H9 (cell line): ENCODE measurements at regions not wholly inside any gene's neighbourhood (a gene's known extent, or its start where the extent isn't known, plus 50 kb on each side); places are given as distances from the start of the nearest gene placed in this dataset.

ENCODE experiments used
- DNase-seq: peaks from one replicate; pipeline ENCODE4 v3.0.0-alpha.2; 2017
- H2AFZ ChIP-seq: one replicate; pipeline ENCODE4 v1.6.1; 2013; ENCODE audit warnings: mild to moderate bottlenecking, low read length, control low read depth, moderate library complexity
- H2AK5ac ChIP-seq: 2 replicates; pipeline ENCODE4 v1.6.1; 2013; ENCODE audit warnings: low read length, control low read depth, mixed read lengths; ENCODE audit not compliant: insufficient read length
- H2BK120ac ChIP-seq: one replicate; pipeline ENCODE4 v1.6.1; 2013; ENCODE audit warnings: low read depth, mild to moderate bottlenecking, low read length, control low read depth, inconsistent platforms; ENCODE audit not compliant: poor library complexity, severe bottlenecking
- H2BK12ac ChIP-seq: 2 replicates; pipeline ENCODE4 v1.6.1; 2013; ENCODE audit warnings: low read length, control low read depth, mixed read lengths, low read depth; ENCODE audit not compliant: insufficient read length
- H2BK15ac ChIP-seq: 2 replicates; pipeline ENCODE4 v1.6.1; 2013; ENCODE audit warnings: low read depth, low read length, control low read depth
- H2BK20ac ChIP-seq: one replicate; pipeline ENCODE4 v1.6.1; 2013; ENCODE audit warnings: low read depth, mild to moderate bottlenecking, low read length, control low read depth, inconsistent platforms; ENCODE audit not compliant: poor library complexity, severe bottlenecking
- H2BK5ac ChIP-seq: 2 replicates; pipeline ENCODE4 v1.6.1; 2013; ENCODE audit warnings: low read length, control low read depth, mixed read lengths; ENCODE audit not compliant: insufficient read length
- H3K14ac ChIP-seq: 2 replicates; pipeline ENCODE4 v1.6.1; 2013; ENCODE audit warnings: low read length, control low read depth; ENCODE audit not compliant: insufficient read depth
- H3K18ac ChIP-seq: 2 replicates; pipeline ENCODE4 v1.6.1; 2013; ENCODE audit warnings: low read depth, mild to moderate bottlenecking, mixed read lengths, low read length, control low read depth; ENCODE audit not compliant: insufficient read length
- H3K23ac ChIP-seq: 2 replicates; pipeline ENCODE4 v1.6.1; 2013; ENCODE audit warnings: low read length, control low read depth, mixed read lengths, low read depth; ENCODE audit not compliant: insufficient read length
- H3K23me2 ChIP-seq: 2 replicates; pipeline ENCODE4 v1.6.1; 2013; ENCODE audit warnings: low read depth, mild to moderate bottlenecking, mixed read lengths, low read length, control low read depth; ENCODE audit not compliant: insufficient read length, poor library complexity, severe bottlenecking
- H3K27ac ChIP-seq: 2 replicates; pipeline ENCODE4 v1.5.1; 2013; ENCODE audit warnings: low read length, control low read depth, mixed read lengths, low read depth; ENCODE audit not compliant: insufficient read length
- H3K27me3 ChIP-seq: 2 replicates; pipeline ENCODE4 v1.6.1; 2013; ENCODE audit warnings: low read length, control low read depth, inconsistent platforms; ENCODE audit not compliant: insufficient read depth
- H3K4ac ChIP-seq: 2 replicates; pipeline ENCODE4 v1.6.1; 2013; ENCODE audit warnings: low read depth, mild to moderate bottlenecking, control low read depth, inconsistent platforms, low read length, moderate library complexity
- H3K4me1 ChIP-seq: 2 replicates; pipeline ENCODE4 v1.6.1; 2013; ENCODE audit warnings: low read length, control low read depth, inconsistent platforms; ENCODE audit not compliant: insufficient read depth
- H3K4me2 ChIP-seq: 2 replicates; pipeline ENCODE4 v1.6.1; 2013; ENCODE audit warnings: low read length, control low read depth, mixed read lengths; ENCODE audit not compliant: insufficient read length, insufficient read depth
- H3K56ac ChIP-seq: 2 replicates; pipeline ENCODE4 v1.6.1; 2013; ENCODE audit warnings: low read depth, mild to moderate bottlenecking, mixed read lengths, low read length, control low read depth; ENCODE audit not compliant: insufficient read length
- H3K79me1 ChIP-seq: 2 replicates; pipeline ENCODE4 v1.6.1; 2013; ENCODE audit warnings: low read depth, mild to moderate bottlenecking, moderate library complexity, low read length, control low read depth, inconsistent platforms; ENCODE audit not compliant: insufficient read depth, poor library complexity, severe bottlenecking
- H3K79me2 ChIP-seq: 2 replicates; pipeline ENCODE4 v1.6.1; 2013; ENCODE audit warnings: low read length, control low read depth, inconsistent platforms; ENCODE audit not compliant: insufficient read depth
- H3K9ac ChIP-seq: 2 replicates; pipeline ENCODE4 v1.6.1; 2013; ENCODE audit warnings: low read length, control low read depth, mixed read lengths; ENCODE audit not compliant: insufficient read length; ENCODE audit errors: extremely low read depth
- H3K9me3 ChIP-seq: one replicate; pipeline ENCODE4 v1.6.1; 2013; ENCODE audit warnings: low read depth, low read length, inconsistent platforms; ENCODE audit not compliant: control insufficient read depth
- H3T11ph ChIP-seq: one replicate; pipeline ENCODE4 v1.6.1; 2013; ENCODE audit warnings: mild to moderate bottlenecking, low read length, control low read depth, inconsistent platforms
- H4K20me1 ChIP-seq: one replicate; pipeline ENCODE4 v1.6.1; 2013; ENCODE audit not compliant: control insufficient read depth, insufficient read length, insufficient read depth
- H4K5ac ChIP-seq: 2 replicates; pipeline ENCODE4 v1.6.1; 2013; ENCODE audit warnings: low read depth, mild to moderate bottlenecking, mixed read lengths, low read length, control low read depth; ENCODE audit not compliant: insufficient read length
- H4K8ac ChIP-seq: replicated peaks from 2 replicates; pipeline ENCODE4 v1.6.1; 2013; ENCODE audit warnings: low read length, control low read depth, mixed read lengths, low read depth; ENCODE audit not compliant: insufficient read length
- H4K91ac ChIP-seq: 2 replicates; pipeline ENCODE4 v1.6.1; 2013; ENCODE audit warnings: low read depth, mild to moderate bottlenecking, moderate library complexity, mixed read lengths, low read length, control low read depth; ENCODE audit not compliant: insufficient read length
- H3K27ac Mint-ChIP-seq, 3 experiments: 2 replicates in 2 of 3; 3 replicates in 1 of 3; pipeline ENCODE4 v1.8.0; 2020 to 2021; ENCODE audit warnings: mixed read lengths in 3 of 3, mild to moderate bottlenecking in 1 of 3, moderate library complexity in 1 of 3
- H3K27me3 Mint-ChIP-seq: 2 replicates; pipeline ENCODE4 v1.8.0; 2021; ENCODE audit warnings: low read depth, mild to moderate bottlenecking, moderate library complexity, mixed read lengths
- H3K36me3 Mint-ChIP-seq, 3 experiments: 2 replicates in 2 of 3; 3 replicates in 1 of 3; pipeline ENCODE4 v1.8.0; 2020 to 2021; ENCODE audit warnings: low read depth in 3 of 3, mixed read lengths in 3 of 3; ENCODE audit not compliant: insufficient read depth in 1 of 3
- H3K4me1 Mint-ChIP-seq, 2 experiments: 2 replicates each; pipeline ENCODE4 v1.8.0; 2020; ENCODE audit warnings: mixed read lengths in 2 of 2
- H3K4me3 Mint-ChIP-seq, 2 experiments: 2 replicates in 1 of 2; 3 replicates in 1 of 2; pipeline ENCODE4 v1.8.0; 2020 to 2021; ENCODE audit warnings: mild to moderate bottlenecking in 2 of 2, mixed read lengths in 2 of 2, moderate library complexity in 1 of 2
- H3K9me3 Mint-ChIP-seq, 2 experiments: 2 replicates in 1 of 2; 3 replicates in 1 of 2; pipeline ENCODE4 v1.8.0; 2020; ENCODE audit warnings: mild to moderate bottlenecking in 2 of 2, mixed read lengths in 2 of 2, moderate library complexity in 1 of 2
- WGBS: extraction: QIAGEN DNeasy Blood & Tissue Kit; methylation state at CpG from one replicate; pipeline ENCODE4 v1.1.7; 2013; ENCODE audit warnings: missing lambda C conversion rate, low lambda C conversion rate, mixed read lengths; ENCODE audit not compliant: insufficient read length; ENCODE audit errors: extremely low coverage; 5-methylcytosine and 5-hydroxymethylcytosine counted together
- TF ChIP-seq, protein P1 (sequence below): fragments of 200-600 bp; sonication (generic); conservative IDR thresholded peaks from 3 replicates; pipeline ENCODE4 v1.8.0; 2021; ENCODE audit warnings: antibody characterized with exemption, mild to moderate bottlenecking

DNA sequence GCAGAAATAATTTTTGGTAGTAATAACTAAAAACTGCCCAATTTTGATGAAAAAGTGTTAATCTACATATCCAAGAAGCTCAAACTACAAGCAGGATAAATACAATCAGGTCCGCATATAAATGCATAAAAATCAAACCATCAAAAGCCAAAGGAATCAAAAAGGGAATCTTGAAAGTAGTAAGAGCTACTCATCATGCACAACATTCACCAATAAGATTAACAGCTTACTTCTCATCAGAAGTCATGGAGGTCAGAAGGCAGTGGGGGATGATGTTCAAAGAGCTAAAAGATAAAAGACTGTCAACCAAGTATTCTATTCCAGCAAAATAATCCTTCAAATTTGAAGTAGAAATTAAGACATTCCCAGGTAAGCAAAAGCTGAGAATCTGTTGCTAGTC is 76.4 kb downstream of the CRPPA start:
- DNase-seq, result no peak
- Histone ChIP-seq H4K91ac (no peak overlapping the region), H3K27me3 (no peaks in the 10 kb centered on the region), H3K4ac (no peak overlapping the region), H3K23ac (no peak overlapping the region), H3K27ac (no peak overlapping the region), H4K20me1 (no peaks in the 10 kb centered on the region), H3K4me2 (no peak overlapping the region), H2BK20ac (no peak overlapping the region), H3K14ac (no peak overlapping the region), H3K56ac (no peak overlapping the region), H2BK12ac (no peak overlapping the region), H3K23me2 (no peaks in the 10 kb centered on the region), H2AK5ac (no peak overlapping the region), H3K4me1 (no peaks in the 10 kb centered on the region), H4K8ac (no peak overlapping the region), H3K79me2 (no peaks in the 10 kb centered on the region), H3T11ph (no peak overlapping the region), H3K9me3 (no peaks in the 10 kb centered on the region), H2BK5ac (no peak overlapping the region), H2AFZ (no peak overlapping the region), H4K5ac (no peak overlapping the region), H3K18ac (no peak overlapping the region), H2BK120ac (no peak overlapping the region), H3K79me1 (no peaks in the 10 kb centered on the region), H3K9ac (no peak overlapping the region), H2BK15ac (no peak overlapping the region)
- no peaks in the 10 kb centered on the region for H3K4me1 Mint-ChIP-seq
- no CpG with 5 or more reads among the region's 1 CpG for WGBS
- H3K27ac Mint-ChIP-seq, result no peak overlapping the region
- H3K4me3 Mint-ChIP-seq, result no peak overlapping the region
- H3K36me3 Mint-ChIP-seq, result peaks cover 2 to 10% (median 4%) of the 10 kb centered on the region in 3 experiments; a peak in 3 of 7 replicates
- TF ChIP-seq, protein P1, sequence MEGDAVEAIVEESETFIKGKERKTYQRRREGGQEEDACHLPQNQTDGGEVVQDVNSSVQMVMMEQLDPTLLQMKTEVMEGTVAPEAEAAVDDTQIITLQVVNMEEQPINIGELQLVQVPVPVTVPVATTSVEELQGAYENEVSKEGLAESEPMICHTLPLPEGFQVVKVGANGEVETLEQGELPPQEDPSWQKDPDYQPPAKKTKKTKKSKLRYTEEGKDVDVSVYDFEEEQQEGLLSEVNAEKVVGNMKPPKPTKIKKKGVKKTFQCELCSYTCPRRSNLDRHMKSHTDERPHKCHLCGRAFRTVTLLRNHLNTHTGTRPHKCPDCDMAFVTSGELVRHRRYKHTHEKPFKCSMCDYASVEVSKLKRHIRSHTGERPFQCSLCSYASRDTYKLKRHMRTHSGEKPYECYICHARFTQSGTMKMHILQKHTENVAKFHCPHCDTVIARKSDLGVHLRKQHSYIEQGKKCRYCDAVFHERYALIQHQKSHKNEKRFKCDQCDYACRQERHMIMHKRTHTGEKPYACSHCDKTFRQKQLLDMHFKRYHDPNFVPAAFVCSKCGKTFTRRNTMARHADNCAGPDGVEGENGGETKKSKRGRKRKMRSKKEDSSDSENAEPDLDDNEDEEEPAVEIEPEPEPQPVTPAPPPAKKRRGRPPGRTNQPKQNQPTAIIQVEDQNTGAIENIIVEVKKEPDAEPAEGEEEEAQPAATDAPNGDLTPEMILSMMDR, result no peak
- no peaks in the 10 kb centered on the region for H3K27me3 Mint-ChIP-seq
- H3K9me3 Mint-ChIP-seq, result peaks cover 6 to 9% of the 10 kb centered on the region in 2 experiments
